Omental fat pad (tissue), 3 donors: ENCODE measurements at regions not wholly inside any gene's neighbourhood (a gene's known extent, or its start where the extent isn't known, plus 50 kb on each side); places are given as distances from the start of the nearest gene placed in this dataset. TPM values are rescaled to one million over a fixed set of nuclear protein-coding genes. Genes with fewer than 3 reads are reported as not detected.

Experiments used
- ATAC-seq: fragments of 150-250 bp; one replicate; pipeline ENCODE4 v1.9.1; 2016; ENCODE audit warnings: mild to moderate bottlenecking, moderate library complexity; ENCODE audit not compliant: low FRiP score
- DNase-seq: peaks from one replicate; pipeline ENCODE4 v3.0.0-alpha.2; 2019; ENCODE audit warnings: low spot score
- CTCF ChIP-seq, 3 donors: fragments of 450-650 bp; IDR thresholded peaks; one replicate each; pipeline ENCODE4 v1.5.1; 2016 to 2017; ENCODE audit warnings: antibody characterized with exemption in 3 of 3, mild to moderate bottlenecking in 3 of 3, moderate library complexity in 2 of 3
- small RNA-seq: library from RNA; depleted of rRNA; stranded (forward); fragments of <200 nt; gene quantifications from one replicate; pipeline ENCODE3, GENCODE V24; 2016

- DNase-seq: no peak
- TF ChIP-seq CTCF (IDR thresholded peaks at IDR 0.05): no peak
- no peak for ATAC-seq
Measured at GRCh38 chr10:43024524-43024923, 52.3 kb upstream of the RET start.

GRCh38 chr10:43024942-43025700 lies 51.7 kb upstream of the RET start:
- TF ChIP-seq CTCF (IDR thresholded peaks at IDR 0.05): no peak
- DNase-seq (no peak), ATAC-seq (no peak)

- no peak for DNase-seq
- no peak for TF ChIP-seq CTCF (IDR thresholded peaks at IDR 0.05)
- ATAC-seq: no peak
Measured at GRCh38 chr10:43026039-43026973, 50.6 kb upstream of the RET start.

Small RNA genes in the stretch of these regions (small RNA-seq; reads per million reads assigned to genes)
- gene MIR5100: not detected
